H1 (cell line): ENCODE measurements at regions not wholly inside any gene's neighbourhood (a gene's known extent, or its start where the extent isn't known, plus 50 kb on each side); places are given as distances from the start of the nearest gene placed in this dataset.

Experiments used
- CTCF ChIA-PET: fragments of 300-600 bp; sonication (Branson Sonifier 250); formaldehyde crosslinking; loops from one replicate; lab custom pipeline; 2021; ENCODE audit not compliant: partially characterized antibody; lab: Charles Lee
- POLR2A ChIA-PET: fragments of 300-600 bp; sonication (Branson Sonifier 250); formaldehyde crosslinking; loops from one replicate; lab custom pipeline; 2021; ENCODE audit warnings: inconsistent platforms; ENCODE audit not compliant: partially characterized antibody; lab: Charles Lee
- DNase-seq, 2 experiments: peaks; one replicate each; pipeline versions ENCODE4 v3.0.0 to v3.0.0-alpha.2; 2010 to 2022; ENCODE audit warnings: low spot score in 2 of 2, low read depth in 1 of 2, mixed read lengths in 1 of 2
- FAIRE-seq: peaks from 2 replicates; lab custom pipeline; 2011; peaks lifted over from hg19 to GRCh38; lab: Jason Lieb, UNC
- H2AFZ ChIP-seq: 2 replicates; pipeline ENCODE4 v1.8.1; 2012; ENCODE audit warnings: low read length, inconsistent platforms
- H2AK5ac ChIP-seq: 2 replicates; pipeline ENCODE4 v1.6.1; 2013; ENCODE audit warnings: low read depth, low read length
- H2BK120ac ChIP-seq: replicated peaks from 2 replicates; pipeline ENCODE3; 2013; ENCODE audit warnings: low read depth, low read length, inconsistent platforms
- H2BK12ac ChIP-seq: 2 replicates; pipeline ENCODE4 v1.6.1; 2013; ENCODE audit warnings: low read depth, low read length
- H2BK15ac ChIP-seq: 2 replicates; pipeline ENCODE4 v1.6.1; 2013; ENCODE audit warnings: low read length
- H2BK20ac ChIP-seq: 2 replicates; pipeline ENCODE4 v1.6.1; 2013; ENCODE audit warnings: low read length
- H2BK5ac ChIP-seq: 2 replicates; pipeline ENCODE4 v1.6.1; 2013; ENCODE audit warnings: low read depth, low read length
- H3K14ac ChIP-seq: 2 replicates; pipeline ENCODE4 v1.6.1; 2013; ENCODE audit warnings: inconsistent platforms; ENCODE audit not compliant: insufficient read length
- H3K18ac ChIP-seq: 2 replicates; pipeline ENCODE4 v1.6.1; 2013; ENCODE audit warnings: low read length; ENCODE audit errors: extremely low read depth
- H3K23ac ChIP-seq: 2 replicates; pipeline ENCODE4 v1.6.1; 2013; ENCODE audit warnings: inconsistent platforms; ENCODE audit not compliant: insufficient read length
- H3K23me2 ChIP-seq: 2 replicates; pipeline ENCODE4 v1.6.1; 2013; ENCODE audit warnings: low read depth, low read length
- H3K27ac ChIP-seq: 2 replicates; pipeline ENCODE4 v1.6.1; 2011; ENCODE audit warnings: low read depth, low read length, inconsistent platforms
- H3K27me3 ChIP-seq, 4 experiments: replicated peaks in 1 of 4; 1 replicate in 1 of 4; 2 replicates in 3 of 4; pipeline versions ENCODE4 v1.6.1 to v1.8.1; 2011 to 2013; ENCODE audit warnings: low read length in 3 of 4, mild to moderate bottlenecking in 3 of 4, inconsistent platforms in 2 of 4, mixed read lengths in 2 of 4, moderate library complexity in 1 of 4; ENCODE audit not compliant: control insufficient read depth in 3 of 4, insufficient read depth in 3 of 4; ENCODE audit errors: extremely low read depth in 1 of 4
- H3K36me3 ChIP-seq, 4 experiments: 2 replicates each; pipeline versions ENCODE4 v1.6.1 to v1.8.1; 2011 to 2013; ENCODE audit warnings: mild to moderate bottlenecking in 4 of 4, low read length in 3 of 4, moderate library complexity in 2 of 4, control low read depth in 1 of 4, inconsistent platforms in 1 of 4; ENCODE audit not compliant: insufficient read depth in 4 of 4, control insufficient read depth in 2 of 4
- H3K4ac ChIP-seq: replicated peaks from 2 replicates; pipeline ENCODE3; 2013; ENCODE audit warnings: low read length, low read depth, mixed read lengths, inconsistent platforms; ENCODE audit not compliant: insufficient read length
- H3K4me1 ChIP-seq, 4 experiments: replicated peaks in 1 of 4; 1 replicate in 1 of 4; 2 replicates in 3 of 4; pipeline versions ENCODE4 v1.6.1 to v1.8.1; 2011 to 2013; ENCODE audit warnings: low read length in 3 of 4, inconsistent platforms in 2 of 4, mixed read lengths in 1 of 4; ENCODE audit not compliant: insufficient read depth in 4 of 4, control insufficient read depth in 3 of 4
- H3K4me2 ChIP-seq, 2 experiments: 2 replicates each; pipeline versions ENCODE4 v1.6.1 to v1.8.1; 2011 to 2013; ENCODE audit warnings: low read depth in 2 of 2, low read length in 2 of 2, control low read depth in 1 of 2, inconsistent platforms in 1 of 2, mild to moderate bottlenecking in 1 of 2; ENCODE audit not compliant: insufficient read depth in 1 of 2
- H3K4me3 ChIP-seq, 4 experiments: fragments of 200-600, 300-600 bp in 1 of 4; sonication (generic), shearing (Covaris generic), sonication (Bioruptor Twin) in 1 of 4; 2 replicates each; pipeline versions ENCODE4 v1.5.1 to v1.8.1; 2011 to 2016; ENCODE audit warnings: low read length in 4 of 4, low read depth in 3 of 4, control low read depth in 2 of 4, inconsistent platforms in 2 of 4, mild to moderate bottlenecking in 2 of 4, mixed read lengths in 1 of 4, moderate library complexity in 1 of 4; ENCODE audit not compliant: insufficient read depth in 2 of 4; ENCODE audit errors: extremely low read depth in 1 of 4
- H3K56ac ChIP-seq: replicated peaks from 2 replicates; pipeline ENCODE3; 2013; ENCODE audit warnings: low read depth, mild to moderate bottlenecking, mixed read lengths, low read length, inconsistent platforms; ENCODE audit not compliant: insufficient read length
- H3K79me1 ChIP-seq: 2 replicates; pipeline ENCODE4 v1.6.1; 2013; ENCODE audit warnings: low read depth, low read length, control low read depth
- H3K79me2 ChIP-seq, 2 experiments: 2 replicates each; pipeline versions ENCODE4 v1.6.1 to v1.8.1; 2012 to 2013; ENCODE audit warnings: low read length in 2 of 2, mild to moderate bottlenecking in 2 of 2, inconsistent platforms in 1 of 2; ENCODE audit not compliant: insufficient read depth in 2 of 2, control insufficient read depth in 1 of 2
- H3K9ac ChIP-seq, 4 experiments: replicated peaks in 1 of 4; 1 replicate in 1 of 4; 2 replicates in 3 of 4; pipeline versions ENCODE4 v1.6.1 to v1.8.1; 2011 to 2013; ENCODE audit warnings: low read depth in 3 of 4, low read length in 3 of 4, control low read depth in 2 of 4, mild to moderate bottlenecking in 2 of 4, moderate library complexity in 2 of 4, inconsistent platforms in 1 of 4; ENCODE audit errors: extremely low read depth in 1 of 4
- H3K9me3 ChIP-seq, 2 experiments: 2 replicates each; pipeline versions ENCODE4 v1.6.1 to v1.8.1; 2012 to 2013; ENCODE audit warnings: mild to moderate bottlenecking in 2 of 2, moderate library complexity in 2 of 2, control low read depth in 1 of 2, inconsistent platforms in 1 of 2, low read depth in 1 of 2, low read length in 1 of 2, mixed read lengths in 1 of 2; ENCODE audit not compliant: insufficient read depth in 2 of 2
- H4K20me1 ChIP-seq, 2 experiments: replicated peaks in 1 of 2; 2 replicates each; pipeline versions ENCODE3 to v1.8.1; 2011 to 2013; ENCODE audit warnings: inconsistent platforms in 2 of 2, low read length in 2 of 2, mild to moderate bottlenecking in 1 of 2; ENCODE audit not compliant: insufficient read depth in 2 of 2, control insufficient read depth in 1 of 2
- H4K5ac ChIP-seq: 2 replicates; pipeline ENCODE4 v1.6.1; 2013; ENCODE audit warnings: low read length, low read depth, mixed read lengths, inconsistent platforms; ENCODE audit not compliant: insufficient read length
- H4K8ac ChIP-seq: 2 replicates; pipeline ENCODE4 v1.8.0; 2013; ENCODE audit warnings: mild to moderate bottlenecking, moderate library complexity, low read length, inconsistent platforms; ENCODE audit not compliant: insufficient read depth; ENCODE audit errors: extremely low read depth
- H4K91ac ChIP-seq: replicated peaks from 2 replicates; pipeline ENCODE3; 2013; ENCODE audit warnings: low read length, mixed read lengths, inconsistent platforms; ENCODE audit not compliant: insufficient read length
- ATF2 ChIP-seq: IDR thresholded peaks from 2 replicates; pipeline ENCODE4 v1.6.1; 2012; ENCODE audit warnings: low read length, inconsistent platforms
- BCL11A ChIP-seq, 2 experiments: IDR thresholded peaks; one replicate each; pipeline ENCODE4 v1.6.1; 2011; ENCODE audit warnings: low read depth in 2 of 2, low read length in 2 of 2, mild to moderate bottlenecking in 2 of 2
- CEBPB ChIP-seq: IDR thresholded peaks from 2 replicates; pipeline ENCODE4 v1.6.1; 2012; ENCODE audit warnings: low read depth, low read length
- HDAC2 ChIP-seq, 2 experiments: fragments of 300-600 bp in 1 of 2; sonication (generic) in 1 of 2; IDR thresholded peaks; 2 replicates each; pipeline ENCODE4 v1.6.1; 2011 to 2012; ENCODE audit warnings: low read depth in 2 of 2, low read length in 2 of 2, mild to moderate bottlenecking in 2 of 2, moderate library complexity in 2 of 2, borderline replicate concordance in 1 of 2, inconsistent platforms in 1 of 2
- JUN ChIP-seq: IDR thresholded peaks from 2 replicates; pipeline ENCODE4 v1.6.1; 2011; ENCODE audit warnings: low read depth, mild to moderate bottlenecking, improper control_type of control experiment, low read length
- RBBP5 ChIP-seq: IDR thresholded peaks from 2 replicates; pipeline ENCODE4 v1.7.1; 2012; ENCODE audit warnings: low read depth, mild to moderate bottlenecking, inconsistent platforms, low read length, moderate library complexity, borderline replicate concordance
- RFX5 ChIP-seq: IDR thresholded peaks from 2 replicates; pipeline ENCODE4 v1.6.1; 2011; ENCODE audit warnings: low read depth, low read length, improper control_type of control experiment, borderline replicate concordance
- RNF2 ChIP-seq: fragments of 200-900, 300-1000 bp; sonication (generic); IDR thresholded peaks from 2 replicates; pipeline ENCODE4 v1.7.1; 2016; ENCODE audit warnings: borderline replicate concordance, low read depth, mild to moderate bottlenecking, antibody characterized with exemption, low read length; ENCODE audit not compliant: poor library complexity, severe bottlenecking; ENCODE audit errors: missing control alignments
- SIN3A ChIP-seq, 2 experiments: IDR thresholded peaks in 1 of 2; conservative IDR thresholded peaks in 1 of 2; 2 replicates each; pipeline ENCODE4 v1.6.1; 2011 to 2012; ENCODE audit warnings: low read length in 2 of 2, improper control_type of control experiment in 1 of 2, low read depth in 1 of 2, mild to moderate bottlenecking in 1 of 2
- SP4 ChIP-seq: IDR thresholded peaks from 2 replicates; pipeline ENCODE4 v1.6.1; 2012; ENCODE audit warnings: low read length, inconsistent platforms
- YY1 ChIP-seq: IDR thresholded peaks from 2 replicates; pipeline ENCODE4 v1.6.1; 2011; ENCODE audit warnings: low read depth, mild to moderate bottlenecking, low read length
- WGBS, 2 experiments: shearing (Covaris generic) in 1 of 2; methylation state at CpG; one replicate each; pipeline versions ENCODE4 v1.1.6 to v1.1.7; 2013 to 2015; ENCODE audit warnings: low lambda C conversion rate in 2 of 2, mixed read lengths in 2 of 2, inconsistent platforms in 1 of 2, low coverage in 1 of 2, missing lambda C conversion rate in 1 of 2; ENCODE audit not compliant: insufficient replicate concordance in 2 of 2, insufficient coverage in 1 of 2, insufficient read length in 1 of 2; ENCODE audit errors: extremely low coverage in 1 of 2, missing lambda C conversion rate in 1 of 2; 5-methylcytosine and 5-hydroxymethylcytosine counted together

- no peak overlapping the region for H2AK5ac ChIP-seq
- H3K4ac ChIP-seq = no peak overlapping the region
- no peaks in the 10 kb centered on the region for H3K4me1 ChIP-seq
- H3K4me2 ChIP-seq = no peak overlapping the region
- H3K4me3 ChIP-seq = no peak overlapping the region
- no peaks in the 10 kb centered on the region for H3K79me2 ChIP-seq
- no peaks in the 10 kb centered on the region for H3K23me2 ChIP-seq
- CTCF ChIA-PET = interaction anchor here (1.0 kb wide), 1 partner anchor 11 kb away, joined by 3 read pairs; no protein-coding TSS in a partner anchor
- POLR2A ChIA-PET = no interaction called here
- H2BK20ac ChIP-seq = no peak overlapping the region
- no peak for DNase-seq
- no peak overlapping the region for H3K27ac ChIP-seq
- H3K9me3 ChIP-seq = no peaks in the 10 kb centered on the region
- H3K18ac ChIP-seq = no peak overlapping the region
- H4K5ac ChIP-seq = no peak overlapping the region
- H3K23ac ChIP-seq = no peak overlapping the region
- H2BK120ac ChIP-seq = no peak overlapping the region
- no peaks in the 10 kb centered on the region for H3K79me1 ChIP-seq
- H2BK5ac ChIP-seq = no peak overlapping the region
- no peak overlapping the region for H3K9ac ChIP-seq
- no peaks in the 10 kb centered on the region for H3K27me3 ChIP-seq
- no peak overlapping the region for H3K14ac ChIP-seq
- H4K20me1 ChIP-seq = no peaks in the 10 kb centered on the region
- H2BK12ac ChIP-seq = no peak overlapping the region
- no peaks in the 10 kb centered on the region for H3K36me3 ChIP-seq
- H3K56ac ChIP-seq = no peak overlapping the region
- H2BK15ac ChIP-seq = no peak overlapping the region
- H2AFZ ChIP-seq = no peak overlapping the region; the same call in 1 of the 2 replicates
- no peak for FAIRE-seq
- H4K8ac ChIP-seq = no peak overlapping the region
- 100% methylated on average over 1 of the region's 1 CpG; no CpG with 5 or more reads in 1 of the 2 experiments for WGBS, 2 experiments
- H4K91ac ChIP-seq = no peak overlapping the region
- TF ChIP-seq RNF2 = no peak
- no peak for TF ChIP-seq BCL11A (IDR thresholded peaks at IDR 0.05; ENCODE audit: low read depth in 2 of 2, low read length in 2 of 2)
- no peak for TF ChIP-seq CEBPB
- TF ChIP-seq JUN = no peak
- TF ChIP-seq SIN3A (conservative IDR thresholded peaks at IDR 0.05 in 1 of 2, IDR thresholded peaks at IDR 0.05 in 1 of 2; ENCODE audit: low read depth in 1 of 2, low read length in 2 of 2) = no peak
- no peak for TF ChIP-seq RBBP5
- no peak for TF ChIP-seq YY1
- no peak for TF ChIP-seq RFX5
- TF ChIP-seq ATF2 = no peak
- TF ChIP-seq SP4 = no peak
- no peak for TF ChIP-seq HDAC2 (IDR thresholded peaks at IDR 0.05; ENCODE audit: borderline replicate concordance in 1 of 2, low read depth in 2 of 2, low read length in 2 of 2)
Measured at GRCh38 chr11:91293119-91293518, 931.5 kb upstream of the FAT3 start.
